HG02884 (cell line): ENCODE measurements at regions not wholly inside any gene's neighbourhood (a gene's known extent, or its start where the extent isn't known, plus 50 kb on each side); places are given as distances from the start of the nearest gene placed in this dataset.
"Not testable (repeated sequence)": the region's sequence is repeated elsewhere in the genome, so short reads cannot be mapped to it uniquely, and the experiment has no call there.

Experiments
- ATAC-seq: cut with Tn5 transposase; IDR thresholded peaks from one replicate; pipeline ENCODE4 v1.9.1; 2021; ENCODE audit warnings: mild to moderate bottlenecking, moderate library complexity; ENCODE audit not compliant: unreplicated experiment

DNA sequence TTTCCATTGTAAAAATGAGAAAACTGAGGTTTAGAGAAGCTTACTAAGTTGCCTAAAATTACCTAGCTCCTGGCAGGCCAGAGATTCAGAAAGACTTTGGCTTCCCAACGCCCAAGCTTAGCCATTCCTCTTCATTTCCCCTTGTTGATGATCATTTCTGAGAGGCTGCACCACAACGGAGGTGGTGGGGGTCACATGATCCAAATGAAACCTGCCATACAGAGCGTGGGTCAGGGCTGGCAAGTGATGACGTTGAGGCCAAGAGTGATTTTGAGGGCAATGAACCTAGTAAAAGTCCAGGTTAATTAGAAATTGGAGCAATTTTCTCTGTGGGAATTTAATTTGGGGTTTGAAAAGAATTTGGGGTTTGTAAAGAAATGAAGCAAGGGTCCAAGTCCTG, 109.9 kb downstream of the TMEM182 start:
- ATAC-seq = no peak

DNA sequence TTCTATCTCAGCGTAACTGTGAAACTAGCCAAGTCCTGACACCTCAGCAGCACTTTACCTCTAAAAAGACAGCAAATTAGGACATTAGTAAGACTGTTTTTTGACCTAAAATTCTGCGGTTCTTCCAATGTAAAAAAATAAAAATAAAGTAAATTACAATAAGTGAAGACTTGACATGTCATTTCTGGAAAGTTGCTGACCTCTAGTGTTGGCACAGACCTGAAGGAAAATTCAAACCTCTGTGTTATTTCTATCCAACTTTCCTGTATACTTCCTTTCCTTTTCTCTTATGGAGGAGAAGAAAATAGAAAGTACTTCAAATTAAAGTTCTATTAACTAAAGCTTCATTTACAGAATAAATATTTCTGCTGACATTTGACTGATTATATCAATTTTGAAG, 110.6 kb downstream of the TMEM182 start:
- no peak for ATAC-seq

DNA sequence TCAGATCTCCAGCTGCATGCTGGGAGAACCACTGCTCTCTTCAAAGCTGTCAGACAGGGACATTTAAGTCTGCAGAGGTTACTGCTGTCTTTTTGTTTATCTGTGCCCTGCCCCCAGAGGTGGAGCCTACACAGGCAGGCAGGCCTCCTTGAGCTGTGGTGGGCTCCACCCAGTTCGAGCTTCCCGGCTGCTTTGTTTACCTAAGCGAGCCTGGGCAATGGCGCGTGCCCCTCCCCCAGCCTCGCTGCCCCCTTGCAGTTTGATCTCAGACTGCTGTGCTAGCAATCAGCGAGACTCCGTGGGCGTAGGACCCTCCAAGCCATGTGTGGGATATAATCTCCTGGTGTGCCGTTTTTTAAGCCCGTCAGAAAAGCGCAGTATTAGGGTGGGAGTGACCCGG, 117.7 kb downstream of the TMEM182 start:
- not testable (repeated sequence) for ATAC-seq

DNA sequence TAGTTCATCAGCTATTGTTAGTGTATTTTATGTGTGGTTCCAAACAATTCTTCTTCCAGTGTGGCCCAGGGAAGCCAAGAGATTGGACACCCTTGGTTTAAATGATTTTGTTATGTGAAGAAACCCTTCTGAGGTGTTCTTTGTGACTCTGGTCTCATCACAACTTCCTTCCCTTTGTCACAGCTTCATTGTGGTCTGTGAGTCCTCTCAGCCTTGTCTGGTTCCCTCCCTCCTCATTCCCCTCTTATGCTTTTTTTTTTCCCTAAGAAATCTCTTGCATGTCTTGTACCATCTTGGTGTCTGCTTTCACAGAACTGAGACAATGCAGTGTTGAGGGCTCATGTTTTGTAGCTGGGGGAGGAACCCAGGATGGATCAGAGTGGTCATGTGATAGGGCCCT, 118.9 kb downstream of the TMEM182 start:
- ATAC-seq = no peak

DNA sequence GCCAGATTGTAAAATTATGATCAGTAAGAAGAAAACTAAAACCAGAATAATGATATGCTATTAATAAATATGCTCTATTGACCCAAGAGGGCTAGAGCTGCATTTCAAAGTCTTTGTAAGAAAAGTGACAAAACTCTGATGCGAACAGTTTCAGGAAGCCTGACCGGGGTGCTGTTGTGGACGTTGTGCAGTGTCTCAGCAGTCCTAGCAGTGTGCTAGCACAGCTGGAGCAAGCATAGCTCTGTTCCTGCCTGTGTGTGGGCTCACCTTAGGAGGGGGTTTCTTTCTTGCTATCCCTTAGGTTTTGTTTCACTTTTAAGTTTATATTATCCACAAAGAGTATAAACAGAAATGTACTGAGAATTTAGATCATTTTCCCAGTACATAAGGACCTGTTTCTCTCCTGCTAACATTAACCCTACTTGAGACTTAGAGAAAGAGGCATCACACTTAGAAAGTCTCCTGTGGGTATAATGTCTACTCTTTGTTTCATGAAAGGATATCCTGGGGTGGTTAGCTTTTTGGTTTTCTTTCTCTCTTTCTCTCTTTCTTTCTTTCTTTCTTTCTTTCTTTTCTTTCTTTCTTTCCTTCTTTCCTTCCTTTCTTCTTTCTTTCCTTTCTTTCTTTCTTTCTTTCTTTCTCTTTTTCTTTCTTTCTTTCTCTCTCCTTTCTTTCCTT, 124.5 kb downstream of the TMEM182 start:
- ATAC-seq = no peak

DNA sequence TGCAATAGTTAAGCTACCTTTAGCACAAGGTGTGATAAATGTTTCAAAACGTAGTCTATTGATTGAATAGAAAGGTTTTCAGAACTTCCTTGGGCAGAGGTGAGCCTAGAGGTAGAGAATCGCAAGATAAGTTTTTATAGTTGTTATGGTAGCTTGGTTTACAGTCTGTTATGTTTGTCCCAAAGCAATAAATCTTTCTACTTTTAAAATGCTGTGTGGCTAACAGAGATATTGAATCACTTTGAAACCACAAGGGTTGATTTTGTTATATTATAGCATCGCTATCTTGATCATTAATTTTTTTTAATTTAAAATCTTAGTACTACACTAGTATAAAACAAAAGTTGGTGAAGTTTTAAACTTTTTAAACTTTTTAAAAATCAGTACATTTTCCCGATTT, 126.7 kb downstream of the TMEM182 start:
- no peak for ATAC-seq

DNA sequence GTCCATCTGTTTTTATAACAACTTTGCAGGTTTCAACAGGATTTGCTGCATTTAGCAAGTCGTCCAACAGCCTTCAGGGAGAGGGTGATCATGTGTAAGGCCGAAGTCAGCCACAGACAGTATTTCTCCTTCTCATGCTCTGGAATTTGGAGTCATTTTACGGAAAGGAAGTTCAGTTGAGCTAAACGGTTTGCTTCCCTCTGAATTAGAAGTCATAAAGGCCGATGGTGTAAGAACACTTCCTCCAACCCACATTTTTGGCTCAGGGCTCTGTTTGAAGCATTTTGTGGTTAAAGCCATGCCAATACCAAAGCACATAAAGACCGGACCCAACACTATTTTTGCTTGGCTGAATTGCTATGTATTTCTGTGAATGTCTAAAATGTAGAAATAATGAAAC, 129.5 kb downstream of the TMEM182 start:
- no peak for ATAC-seq

DNA sequence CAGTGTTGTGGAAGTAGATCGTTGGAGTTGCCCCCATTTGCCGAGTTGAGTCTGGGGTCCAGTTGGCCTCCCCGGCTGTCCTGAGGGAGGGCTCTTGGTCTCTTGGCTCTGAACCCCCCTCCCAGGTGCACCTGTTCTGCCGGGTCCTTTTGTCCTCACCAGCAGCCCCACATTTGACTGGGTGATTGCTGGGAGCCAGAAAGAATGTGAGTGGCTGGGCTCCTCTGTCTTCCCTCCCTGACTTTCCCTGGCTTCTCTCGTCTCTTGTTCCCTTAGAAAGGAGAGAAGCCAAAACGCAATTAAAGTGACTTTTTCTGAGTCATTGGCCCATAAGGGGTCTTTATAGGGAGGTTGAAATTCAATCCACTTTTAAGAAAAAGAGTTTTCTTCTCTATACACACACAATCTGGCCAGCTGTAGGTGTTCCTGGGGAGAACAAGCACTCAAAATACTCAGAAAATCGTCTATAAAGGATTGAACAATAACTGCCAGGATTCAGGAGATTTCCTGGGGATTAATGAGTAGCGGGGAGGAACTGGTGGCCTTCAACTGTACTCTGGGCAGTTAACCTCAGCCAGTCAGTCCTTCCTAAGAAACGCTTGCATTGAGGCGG, 131.0 kb downstream of the TMEM182 start:
- ATAC-seq = no peak

DNA sequence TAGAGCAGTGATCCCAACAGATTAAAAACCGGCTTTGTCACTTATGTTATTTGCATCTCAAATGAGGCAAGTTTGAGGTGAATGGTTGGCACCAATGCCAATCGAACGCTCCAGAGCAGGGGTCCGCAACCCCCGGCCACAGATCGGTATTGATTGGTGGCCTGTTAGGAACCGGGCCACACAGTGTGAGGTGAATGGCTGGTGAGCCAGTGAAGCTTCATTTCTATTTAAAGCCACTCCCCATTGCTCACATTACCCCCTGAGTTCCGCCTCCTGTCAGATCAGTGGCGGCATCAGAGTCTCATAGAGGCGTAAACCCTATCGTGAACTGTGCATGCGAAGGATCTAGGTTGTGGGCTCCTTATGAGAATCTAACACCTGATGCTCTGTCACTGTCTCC, 132.0 kb downstream of the TMEM182 start:
- ATAC-seq = no peak

DNA sequence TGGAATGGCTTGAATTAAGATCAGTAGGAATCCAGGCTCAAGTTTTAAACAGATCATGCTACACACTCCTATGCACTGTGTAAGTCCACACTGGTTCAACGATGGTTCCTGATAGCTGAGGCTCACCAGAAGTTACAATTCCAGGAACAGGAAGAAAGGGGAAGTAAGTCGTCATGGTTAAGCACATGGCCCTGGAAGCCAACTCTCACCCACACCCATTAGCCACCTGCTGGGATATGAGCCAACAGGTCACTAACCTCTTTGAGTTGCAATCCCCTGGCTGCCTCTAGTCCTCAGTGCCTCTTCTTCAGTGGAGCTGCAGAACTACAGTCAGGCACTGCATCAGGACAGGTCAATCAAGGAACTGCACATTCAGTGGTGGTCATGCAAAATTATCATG, 133.5 kb downstream of the TMEM182 start:
- no peak for ATAC-seq

DNA sequence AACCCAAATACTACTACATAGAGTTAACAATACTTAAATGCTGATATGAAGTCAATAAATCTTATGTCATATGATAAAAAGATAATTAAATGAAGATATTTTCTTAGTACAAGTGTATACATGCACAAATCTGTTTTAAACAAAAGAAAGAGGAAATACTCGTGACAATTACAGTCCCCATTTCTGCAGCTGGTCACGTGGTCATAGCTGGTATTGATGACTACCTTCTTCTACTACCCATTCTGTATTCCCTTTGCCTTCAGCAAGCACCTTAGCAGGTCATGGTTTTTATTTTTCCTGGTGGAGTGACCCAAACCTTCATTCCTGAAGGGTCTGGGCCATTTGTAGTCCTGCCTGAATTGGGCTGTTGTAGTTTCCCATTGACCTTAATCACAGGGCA, 147.4 kb downstream of the TMEM182 start:
- ATAC-seq = not testable (repeated sequence)

DNA sequence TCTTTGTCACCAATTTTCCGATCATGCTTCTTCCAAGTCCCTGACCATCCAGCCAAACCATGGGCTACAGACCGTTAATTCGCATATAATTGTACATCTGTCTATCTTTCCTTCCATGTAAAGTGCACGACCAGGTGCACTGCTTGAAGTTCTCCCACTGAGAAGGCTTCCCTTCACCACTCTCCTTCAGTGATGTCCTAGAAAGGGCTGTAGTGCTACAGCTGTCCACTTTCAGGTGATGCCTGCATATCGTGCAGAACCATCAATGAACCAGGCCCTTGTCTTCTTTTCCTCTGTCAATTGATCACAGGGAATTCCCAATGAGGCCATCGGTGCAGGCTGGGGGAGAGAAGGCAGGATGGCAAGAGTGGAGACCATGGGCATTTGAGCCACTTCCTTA, 148.9 kb downstream of the TMEM182 start:
- no peak for ATAC-seq

DNA sequence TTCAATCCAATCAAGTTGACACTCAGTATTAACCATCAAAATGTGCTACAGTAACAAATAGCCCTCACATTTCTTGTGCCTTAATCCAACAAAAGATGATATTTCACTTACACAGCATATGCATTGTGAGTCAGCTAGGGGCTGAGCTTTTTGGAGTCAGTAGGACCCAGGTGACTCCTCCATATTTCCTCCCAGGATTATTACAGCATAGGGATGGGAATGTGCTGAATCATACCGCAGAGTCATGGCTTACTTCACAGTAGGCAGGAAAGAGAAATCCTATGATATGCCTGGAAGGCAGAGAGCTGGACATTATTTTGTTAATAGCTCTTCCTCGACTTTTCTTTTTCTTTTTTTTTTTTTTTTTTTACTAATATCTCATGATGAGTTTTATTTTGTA, 153.3 kb downstream of the TMEM182 start:
- ATAC-seq = no peak

DNA sequence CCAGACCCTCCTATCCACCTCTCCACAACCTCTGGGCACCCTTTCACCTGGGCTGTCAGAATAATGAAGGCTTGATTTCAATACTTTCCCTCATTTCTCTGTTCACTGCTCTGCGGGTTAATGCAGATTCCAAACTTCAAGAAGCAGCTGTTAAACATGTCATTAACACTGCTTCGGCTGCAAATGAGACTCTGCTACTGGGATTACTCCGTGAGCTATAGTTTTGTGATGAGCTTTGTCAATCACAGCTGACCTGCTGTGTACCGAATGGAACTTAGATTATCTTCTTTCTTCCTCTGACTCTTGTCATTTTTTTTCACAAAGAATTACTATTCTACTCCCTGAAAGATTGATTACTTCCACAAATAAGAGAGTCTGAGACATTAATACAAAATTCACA, 160.5 kb downstream of the TMEM182 start:
- ATAC-seq = no peak

DNA sequence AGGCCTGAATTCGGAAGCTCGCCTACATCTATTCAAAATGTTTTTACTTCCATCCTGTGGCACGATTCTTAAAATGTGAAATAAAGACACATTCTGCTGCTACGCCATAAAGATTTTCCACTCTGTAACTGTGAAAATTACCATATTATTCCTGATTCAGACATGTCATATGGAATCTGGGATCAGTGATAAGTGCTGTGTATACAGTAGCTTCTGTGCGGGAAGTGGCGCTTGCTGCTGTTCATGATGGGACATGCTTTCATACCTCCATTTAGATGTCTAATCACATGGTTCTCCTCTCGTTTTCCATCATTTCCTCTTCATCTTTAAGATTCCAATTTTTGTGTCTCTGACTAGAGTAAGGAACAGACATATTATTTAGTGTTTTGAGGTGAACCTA, 163.2 kb downstream of the TMEM182 start:
- ATAC-seq = no peak

DNA sequence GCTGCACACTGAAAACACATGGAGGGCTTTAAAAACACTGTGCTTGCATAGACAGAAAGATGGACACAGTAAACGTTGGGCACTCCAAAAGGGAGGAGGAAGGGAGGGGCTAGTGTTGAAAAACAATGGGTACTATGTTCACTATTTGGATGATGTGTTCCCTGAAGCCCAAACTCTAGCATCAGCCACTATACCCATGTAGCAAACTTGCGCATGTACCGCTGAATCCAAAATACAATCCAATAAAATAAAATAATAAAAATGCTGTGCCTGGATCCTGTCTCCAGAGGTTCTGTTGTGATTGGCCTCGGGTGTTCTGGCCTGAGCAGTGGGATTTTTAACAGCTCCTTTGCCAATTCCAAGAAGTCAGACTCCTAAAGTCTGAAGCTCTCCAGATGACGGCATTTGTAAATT, 166.0 kb downstream of the TMEM182 start:
- no peak for ATAC-seq

DNA sequence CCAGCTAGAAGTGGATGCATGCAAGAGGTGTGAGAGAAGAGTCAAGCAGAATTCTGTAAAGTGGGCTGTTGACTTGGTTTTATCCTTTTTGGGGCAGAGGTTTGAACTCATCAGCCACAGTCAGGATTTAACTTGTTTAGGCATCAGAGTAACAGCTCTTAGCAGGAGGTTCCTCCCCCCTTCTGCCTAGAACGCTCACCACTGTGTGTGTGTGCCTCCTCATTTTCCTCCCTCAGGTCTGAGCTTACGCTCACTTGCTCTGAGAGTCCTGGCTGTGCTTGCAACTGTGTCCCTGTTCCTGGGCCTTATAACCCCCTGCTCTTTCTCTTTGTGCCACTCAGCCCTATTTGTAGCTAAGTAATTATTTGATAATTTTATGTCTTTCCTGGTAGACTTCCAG, 167.9 kb downstream of the TMEM182 start:
- ATAC-seq = no peak

DNA sequence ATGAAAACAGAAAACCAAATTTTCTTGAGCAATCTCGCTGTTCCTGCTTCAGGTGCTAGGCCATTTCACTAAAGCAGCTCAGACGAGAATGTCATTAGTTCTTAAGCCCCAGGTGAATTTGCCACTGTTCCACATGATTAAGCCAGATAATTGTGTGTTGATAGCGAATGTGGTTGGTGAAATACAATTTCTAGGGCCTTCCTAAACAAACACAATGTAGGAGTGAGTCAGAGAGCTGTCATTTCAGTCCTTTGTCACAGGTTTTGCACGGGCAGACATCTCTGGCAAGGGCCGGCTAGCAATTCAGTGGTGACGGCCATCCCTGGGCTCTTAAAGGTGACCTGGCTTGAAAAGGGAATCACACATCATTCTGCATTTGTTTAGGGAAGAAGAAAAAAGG, 170.7 kb downstream of the TMEM182 start:
- ATAC-seq = no peak

DNA sequence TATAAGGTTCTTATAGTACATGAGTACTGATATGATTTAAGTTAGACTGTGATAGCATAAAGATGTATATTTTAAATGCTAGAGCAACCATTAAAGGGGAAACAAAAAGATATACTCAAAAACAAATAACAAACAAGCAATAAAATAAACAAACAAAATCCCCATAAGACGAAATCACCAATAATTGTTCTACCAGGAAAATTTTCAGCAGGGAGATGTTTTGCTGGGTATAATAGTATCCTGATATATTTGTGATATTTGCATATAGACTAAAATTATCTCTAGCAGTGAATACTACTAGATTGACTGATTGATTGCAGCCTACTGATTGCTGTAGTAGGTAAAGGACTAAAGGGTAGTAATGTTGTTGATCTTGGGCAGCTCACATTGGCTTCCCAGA, 177.4 kb downstream of the TMEM182 start:
- no peak for ATAC-seq

DNA sequence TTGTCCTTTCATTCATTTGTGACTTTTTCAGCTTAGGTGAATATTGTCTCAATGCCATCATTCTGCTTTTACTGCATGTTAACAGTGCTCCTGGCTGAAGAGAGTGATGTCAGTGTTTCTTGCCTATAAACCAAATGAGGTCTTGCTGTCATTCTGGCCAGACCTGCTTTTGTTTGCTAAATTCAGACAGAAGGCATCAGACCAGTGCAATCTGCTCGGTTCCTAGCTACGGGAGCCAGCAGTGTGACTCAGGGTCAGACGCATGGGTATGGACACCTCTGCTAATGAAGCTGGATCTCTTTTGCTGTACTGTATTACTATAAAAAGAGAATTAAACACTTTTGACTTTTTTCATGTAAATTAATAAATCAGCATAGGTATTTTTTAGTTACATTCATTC, 178.9 kb downstream of the TMEM182 start:
- ATAC-seq = no peak

DNA sequence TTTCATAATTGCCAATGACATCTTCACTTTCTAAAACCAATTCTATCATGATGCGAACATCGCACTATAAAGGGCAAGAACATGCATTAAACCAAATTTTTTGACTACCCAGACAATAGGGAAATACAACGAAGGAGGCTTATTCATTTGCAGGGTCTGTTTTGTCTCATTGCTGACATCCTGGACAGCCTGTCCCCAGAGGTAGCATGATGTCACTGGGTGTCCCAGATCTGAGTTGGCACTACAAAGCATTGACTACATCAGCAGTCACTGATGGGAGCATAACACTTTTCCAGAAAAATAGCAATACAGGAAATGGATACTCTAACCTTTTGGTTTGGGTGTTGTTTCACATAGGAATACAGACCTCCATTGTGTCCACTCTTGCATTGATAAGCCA, 180.3 kb downstream of the TMEM182 start:
- no peak for ATAC-seq

DNA sequence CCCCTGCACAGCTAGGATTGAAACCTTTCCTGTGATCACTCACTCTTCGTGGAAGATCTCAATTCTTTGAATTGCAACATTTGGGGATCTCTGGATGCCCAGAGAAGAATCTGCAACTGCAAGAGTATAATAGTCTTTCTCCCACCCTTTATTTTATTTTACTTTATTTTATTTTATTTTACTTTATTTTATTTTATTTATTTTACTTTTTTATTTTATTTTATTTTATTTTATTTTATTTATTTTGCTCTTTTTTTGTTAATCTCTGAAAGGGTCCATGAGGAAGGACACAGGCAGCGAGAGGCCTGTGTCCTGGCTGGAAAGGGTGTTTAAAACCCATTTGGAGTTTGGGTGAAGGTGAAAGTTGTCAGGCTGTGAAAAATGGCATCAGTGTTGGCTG, 181.4 kb downstream of the TMEM182 start:
- ATAC-seq = no peak

DNA sequence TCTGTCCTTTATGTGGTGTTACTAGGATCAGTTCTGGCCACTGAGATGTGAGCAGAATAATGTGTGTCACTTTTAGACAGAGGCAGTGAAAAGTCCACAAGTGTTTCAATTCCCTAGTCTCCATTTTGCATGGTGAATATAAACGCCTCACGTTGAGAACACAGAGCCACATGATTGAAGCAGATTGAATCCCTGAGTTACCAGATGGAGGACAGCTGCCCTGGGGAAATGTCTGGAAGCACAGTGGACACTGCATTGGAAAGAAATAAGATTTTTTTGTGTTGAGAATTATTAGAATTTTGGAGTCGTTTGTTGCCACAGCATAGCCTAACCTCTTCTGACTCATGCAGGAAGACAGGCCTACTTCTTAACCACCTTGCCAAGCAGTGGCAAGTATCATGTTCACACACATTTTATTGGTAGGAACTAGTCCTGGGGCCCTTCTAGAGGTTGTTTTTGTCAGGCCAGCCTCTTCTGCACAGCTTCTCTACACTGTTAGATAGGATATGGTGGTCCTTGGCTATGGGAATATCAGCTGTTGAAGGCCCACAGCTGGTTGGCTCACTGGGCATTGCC, 188.6 kb downstream of the TMEM182 start:
- no peak for ATAC-seq
